ENCODE measurements at regions not wholly inside any gene's neighbourhood (a gene's known extent, or its start where the extent isn't known, plus 50 kb on each side); places are given as distances from the start of the nearest gene placed in this dataset.
"Not testable (repeated sequence)": the region's sequence is repeated elsewhere in the genome, so short reads cannot be mapped to it uniquely, and the experiment has no call there.

DNA sequence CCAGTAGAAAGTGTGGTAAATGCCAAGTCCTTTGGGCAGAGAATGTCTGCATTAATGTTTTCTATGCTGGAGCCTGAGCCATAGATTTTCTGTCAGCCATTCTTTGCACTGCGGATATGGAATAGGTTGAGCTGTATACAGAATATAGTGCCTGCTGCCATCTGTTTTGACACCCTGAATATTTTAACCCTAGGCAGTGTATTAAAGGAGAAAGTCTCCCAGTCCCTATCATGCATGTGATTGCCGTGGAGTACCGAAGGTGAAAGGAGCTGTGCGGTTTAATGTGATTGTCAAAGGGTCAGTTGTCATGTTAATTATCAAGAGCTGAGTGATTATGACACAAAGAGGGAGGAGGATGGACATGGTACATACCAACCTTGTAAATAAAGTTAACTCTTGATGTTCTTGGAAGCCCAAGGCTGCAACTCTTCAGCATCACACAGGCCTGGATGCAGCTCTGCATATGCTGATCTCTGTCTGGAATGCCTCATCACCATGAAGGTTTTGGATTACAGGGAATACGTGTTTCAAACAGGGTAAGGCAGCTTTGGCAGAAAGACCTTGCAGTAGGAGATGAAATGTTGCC, 247.1 kb upstream of the ELAVL2 start:
- no peak for DNase-seq

GRCh38 chr9:24071716-24072115, 245.7 kb upstream of the ELAVL2 start:
- DNase-seq: no peak

GRCh38 chr9:24071091-24071490, 245.1 kb upstream of the ELAVL2 start:
- peak in 2 of 3 donors; percentile 39 to 71 for DNase-seq

DNA sequence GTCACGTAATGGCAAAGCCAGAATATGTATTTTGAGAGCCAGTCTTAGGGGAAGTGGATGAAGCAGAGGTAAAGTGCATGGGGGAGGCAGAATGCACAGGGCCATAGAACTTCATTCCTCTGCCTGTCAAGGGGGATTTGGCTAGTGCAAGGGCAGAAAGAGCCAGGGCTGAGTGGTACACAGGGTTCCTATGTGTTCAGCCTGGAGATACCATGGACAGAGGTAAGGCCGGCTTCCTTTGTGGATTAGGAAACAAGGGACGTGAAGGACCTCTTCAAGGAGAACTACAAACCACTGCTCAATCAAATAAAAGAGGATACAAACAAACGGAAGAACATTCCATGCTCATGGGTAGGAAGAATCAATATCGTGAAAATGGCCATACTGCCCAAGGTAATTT, 241.1 kb upstream of the ELAVL2 start:
- not testable (repeated sequence) for DNase-seq

DNA sequence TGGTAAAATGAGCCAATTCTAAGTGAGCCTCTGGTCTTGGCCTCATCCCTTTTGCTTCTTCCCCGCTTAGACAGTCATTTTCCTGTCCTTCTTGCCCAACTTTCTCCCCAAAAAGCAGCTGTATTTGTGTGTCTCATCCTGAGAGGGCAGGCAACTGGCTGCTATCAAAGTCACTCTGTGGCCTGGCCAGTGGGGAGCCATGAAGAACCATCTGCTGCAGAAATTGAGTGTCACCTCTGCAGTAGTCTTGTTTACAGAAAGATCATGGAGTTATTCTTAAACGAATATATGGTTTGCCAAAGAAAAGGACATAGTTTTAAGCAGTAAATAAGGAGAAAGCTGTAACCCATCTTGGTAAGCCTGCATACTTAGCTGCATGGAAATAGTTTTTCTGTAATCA, 233.6 kb upstream of the ELAVL2 start:
- DNase-seq: no peak

- DNase-seq: no peak
Observed at GRCh38 chr9:24051587-24051986, 225.5 kb upstream of the ELAVL2 start.

- DNase-seq: not testable (repeated sequence)
Observed at GRCh38 chr9:24050239-24050638, 224.2 kb upstream of the ELAVL2 start.

DNA sequence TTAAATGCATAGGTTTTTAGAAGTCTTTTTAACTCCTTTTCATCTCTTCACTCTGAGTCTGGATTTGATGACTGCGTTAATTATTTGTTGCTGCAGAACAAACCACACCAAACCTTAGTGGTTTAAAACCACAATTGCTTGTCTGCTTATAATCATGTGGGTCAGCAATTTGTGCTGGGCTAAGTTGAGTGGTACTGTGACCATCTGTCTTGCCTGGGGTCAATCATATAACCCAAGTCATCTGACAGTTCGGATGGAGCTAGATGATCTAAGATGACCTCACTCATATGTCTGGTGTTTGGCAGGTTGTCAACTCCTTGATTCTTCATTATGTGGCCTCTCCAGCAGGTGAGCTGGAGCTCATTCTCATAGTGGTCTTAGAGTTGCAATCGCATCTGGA, 219.1 kb upstream of the ELAVL2 start:
- no peak for DNase-seq

DNA sequence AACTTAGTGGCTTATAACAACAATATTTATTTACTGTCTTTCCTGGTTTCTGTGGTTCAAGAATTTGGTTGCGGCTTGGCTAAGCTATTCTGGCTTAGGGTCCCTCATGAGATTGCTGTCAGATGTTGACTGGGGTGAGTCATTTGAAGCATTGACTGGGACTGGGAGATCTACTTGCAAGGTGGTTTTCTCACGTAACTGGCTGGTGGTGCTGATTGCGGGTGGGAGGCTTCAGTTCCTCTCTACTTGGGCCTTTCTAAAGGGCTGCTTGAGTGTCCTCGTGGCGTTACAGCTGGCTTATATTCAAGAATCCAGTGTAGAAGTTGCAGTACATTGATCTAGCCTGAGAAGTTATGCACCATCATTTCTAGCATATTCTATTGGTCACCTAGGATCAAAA, 218.5 kb upstream of the ELAVL2 start:
- DNase-seq: no peak

DNA sequence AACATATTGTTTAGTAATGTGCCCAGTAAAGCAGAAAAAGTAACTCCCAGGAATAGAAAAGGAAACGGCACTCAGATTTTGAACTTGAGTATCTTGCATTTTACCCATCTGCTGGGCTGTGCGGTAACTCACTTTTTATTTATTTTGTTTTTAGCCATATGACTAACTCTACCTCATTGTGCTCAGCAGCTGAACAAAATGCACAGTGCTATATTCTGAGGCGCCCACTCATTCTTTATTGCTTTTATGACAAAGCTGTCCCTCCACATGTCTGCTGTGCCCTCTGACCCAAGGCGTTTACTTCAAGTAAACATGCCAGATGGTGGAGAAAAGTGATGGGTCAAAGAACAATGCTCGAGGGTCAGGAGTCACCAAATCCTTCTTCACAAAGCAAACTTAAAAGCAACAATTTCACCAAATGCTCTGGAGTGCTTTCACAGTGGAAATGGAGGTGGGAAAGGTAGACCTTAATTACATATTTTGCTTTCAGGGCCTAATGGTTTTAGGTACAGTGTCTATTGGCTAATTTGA, 215.2 kb upstream of the ELAVL2 start:
- DNase-seq: no peak

DNA sequence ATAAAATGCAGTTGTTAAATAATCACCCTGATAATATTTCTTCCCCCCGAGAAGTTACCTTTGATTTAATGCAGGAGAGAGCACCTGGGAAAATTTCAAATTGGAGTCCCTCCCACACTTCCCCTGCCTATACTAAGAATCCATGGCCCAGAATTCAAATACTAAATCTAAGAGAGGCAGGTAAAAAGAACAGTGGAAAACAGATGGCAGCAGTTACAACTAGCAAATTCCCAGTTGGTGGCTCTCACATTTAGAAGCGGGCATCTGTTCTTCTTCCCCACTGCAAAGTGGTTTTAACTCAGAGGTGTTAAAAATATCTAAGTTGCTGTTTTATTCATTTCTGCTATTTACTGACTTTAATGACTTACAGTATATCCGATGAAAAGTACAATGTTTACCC, 210.4 kb upstream of the ELAVL2 start:
- DNase-seq: no peak

- no peak for DNase-seq
Observed at GRCh38 chr9:24035816-24036215, 209.8 kb upstream of the ELAVL2 start.

DNA sequence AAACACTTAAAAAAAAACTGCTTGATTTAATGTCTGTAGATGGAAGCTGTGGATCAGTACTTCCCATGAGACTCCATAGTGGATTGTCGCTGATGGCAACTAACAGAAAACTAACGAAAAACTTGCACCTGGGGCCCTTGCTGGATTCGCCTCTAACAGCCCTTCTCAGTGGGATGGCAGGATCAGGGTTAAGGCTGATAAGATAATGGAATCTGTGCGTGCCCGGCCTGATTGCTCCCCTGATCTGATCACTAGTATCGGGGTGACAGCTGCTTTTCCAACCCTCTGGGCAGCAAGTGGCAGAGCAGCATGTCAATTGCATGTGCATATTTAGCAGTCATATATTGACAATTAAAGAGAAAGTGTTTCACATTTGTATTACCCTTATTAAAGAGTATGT, 185.8 kb upstream of the ELAVL2 start:
- no peak for DNase-seq

GRCh38 chr9:24011009-24011717, 185.1 kb upstream of the ELAVL2 start:
- no peak for DNase-seq

DNA sequence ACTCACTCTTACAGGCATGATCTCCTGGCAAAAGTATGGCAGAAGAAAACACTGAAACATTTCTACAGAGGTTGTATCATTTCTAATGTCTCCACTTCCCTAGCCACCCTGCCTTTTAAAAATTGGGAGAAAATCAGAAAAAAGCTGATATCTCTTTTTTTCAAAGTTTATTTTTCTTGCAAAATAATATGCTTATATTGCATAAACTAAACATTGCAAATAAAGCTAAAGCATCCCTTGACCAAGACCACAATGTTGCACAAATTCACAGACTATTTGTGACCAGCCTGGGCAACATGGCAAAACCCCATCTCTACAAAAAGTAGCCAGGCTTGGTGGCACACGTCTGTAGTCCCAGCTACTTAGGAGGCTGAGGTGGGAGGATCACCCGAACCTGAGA, 183.3 kb upstream of the ELAVL2 start:
- no peak for DNase-seq

DNA sequence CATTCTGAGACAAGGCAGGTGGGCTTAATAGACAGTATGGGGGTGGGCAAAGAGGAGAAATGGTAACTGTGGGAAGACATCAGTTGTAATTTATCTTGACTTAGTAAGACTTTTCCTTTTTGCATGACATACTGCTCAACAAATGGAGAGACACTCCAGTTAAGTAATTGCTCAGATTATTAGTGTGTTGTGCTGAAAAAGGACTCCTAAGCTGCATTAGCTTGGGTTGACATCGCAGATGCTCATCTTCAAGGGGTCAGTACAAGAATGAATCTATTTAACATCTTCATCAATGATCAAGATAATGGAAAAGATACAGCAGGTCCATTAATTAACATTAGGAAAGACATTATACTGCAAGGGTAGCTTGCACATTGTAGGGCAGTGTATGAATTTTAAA, 181.1 kb upstream of the ELAVL2 start:
- no peak for DNase-seq

DNA sequence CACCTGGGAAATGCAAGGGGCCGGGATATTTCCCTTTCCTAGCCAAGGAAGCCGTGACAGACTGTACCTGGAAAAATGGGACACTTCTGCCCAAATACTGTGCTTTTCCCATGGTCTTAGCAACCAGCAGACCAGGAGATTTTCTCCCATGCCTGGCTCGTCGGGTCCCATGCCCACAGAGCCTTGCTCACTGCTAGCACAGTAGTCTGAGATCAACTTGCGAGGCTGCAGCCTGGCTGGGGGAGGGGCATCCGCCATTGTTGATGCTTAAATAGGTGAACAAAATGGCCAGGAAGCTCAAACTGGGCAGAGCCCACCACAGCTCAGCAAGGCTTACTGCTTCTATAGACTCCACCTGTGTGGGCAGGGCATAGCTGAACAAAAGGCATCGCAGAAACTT, 165.8 kb upstream of the ELAVL2 start:
- not testable (repeated sequence) for DNase-seq

DNA sequence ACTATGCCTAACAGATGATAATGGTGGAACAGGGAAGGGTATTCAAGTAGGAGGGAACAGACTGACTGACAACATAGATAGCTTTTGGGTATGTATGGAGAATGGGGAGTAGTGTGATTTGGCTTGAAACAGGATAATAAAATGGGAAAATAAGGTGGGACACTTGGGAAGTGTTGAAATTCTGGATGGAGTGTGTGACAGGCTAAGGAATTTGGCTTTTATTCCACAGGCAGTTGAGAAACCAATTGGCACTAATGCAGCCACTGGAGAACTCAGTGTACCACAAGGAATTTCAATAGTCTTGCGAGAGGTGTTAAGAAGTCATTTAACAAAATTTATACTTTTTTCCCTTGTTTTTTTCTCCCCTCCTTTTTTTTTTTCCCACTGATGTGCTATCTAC, 153.5 kb upstream of the ELAVL2 start:
- DNase-seq: no peak

GRCh38 chr9:23962101-23962500, 136.1 kb upstream of the ELAVL2 start:
- DNase-seq: no peak

GRCh38 chr9:23945897-23946296, 119.9 kb upstream of the ELAVL2 start:
- no peak for DNase-seq

DNA sequence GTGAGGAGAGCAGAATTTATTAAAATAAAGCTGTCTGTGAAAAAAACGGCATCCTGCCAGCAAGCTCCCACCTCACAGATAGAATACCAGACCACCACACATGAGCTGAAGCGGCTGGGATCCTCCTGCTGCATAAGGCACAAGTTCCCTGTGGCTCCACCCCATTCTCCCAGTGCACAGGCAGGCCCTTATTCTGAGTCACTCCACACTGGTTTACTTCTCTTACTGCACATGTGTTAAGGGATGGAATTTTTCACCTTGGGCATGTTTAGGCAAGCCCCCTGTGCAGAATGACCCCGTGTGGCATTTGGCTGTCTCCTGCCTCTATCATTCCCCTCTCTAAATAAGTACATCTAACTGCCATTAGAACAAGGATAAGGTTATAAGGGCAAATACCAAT, 115.0 kb upstream of the ELAVL2 start:
- no peak for DNase-seq

- no peak for DNase-seq
Observed at GRCh38 chr9:23938908-23939307, 112.9 kb upstream of the ELAVL2 start.

DNA sequence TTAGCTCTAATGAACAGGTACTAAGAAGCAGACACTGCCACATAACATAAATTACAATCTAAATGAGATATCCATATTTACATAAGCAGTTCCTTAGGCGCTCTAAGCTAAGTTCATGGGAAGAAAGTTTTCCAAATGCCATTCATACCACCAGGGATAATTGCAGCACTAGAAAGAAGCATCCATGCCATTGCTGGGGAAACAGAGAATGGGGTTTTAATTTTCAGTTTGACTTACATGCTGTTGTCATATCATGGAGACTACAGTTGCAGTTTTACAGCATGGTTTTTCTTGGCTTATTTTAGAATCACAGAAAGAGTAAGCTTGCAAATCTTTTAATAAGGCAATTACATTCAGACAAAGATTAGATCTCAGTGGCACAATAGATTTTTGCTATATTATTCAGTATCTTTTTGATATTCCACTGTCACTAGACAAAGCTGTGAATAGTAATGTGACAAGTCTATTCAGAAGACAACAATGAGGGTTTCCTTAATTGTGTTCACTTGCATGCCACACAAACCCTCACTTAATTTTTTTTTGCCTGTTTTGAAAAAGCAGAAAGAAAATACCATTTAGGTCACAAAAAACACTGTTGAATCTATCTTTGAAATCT, 108.4 kb upstream of the ELAVL2 start:
- no peak for DNase-seq

All from muscle of back (tissue), 3 donors.